ENCODE measurements at regions not wholly inside any gene's neighbourhood (a gene's known extent, or its start where the extent isn't known, plus 50 kb on each side); places are given as distances from the start of the nearest gene placed in this dataset.

GRCh38 chr5:9720361-9720760 is 90.2 kb upstream of the TAS2R1 start:
- TF ChIP-seq GATA3 (IDR thresholded peaks at IDR 0.05; ENCODE audit: borderline replicate concordance) (no peak), EP300 (IDR thresholded peaks at IDR 0.05) (no peak), CTCF (IDR thresholded peaks at IDR 0.05) (no peak), BHLHE40 (IDR thresholded peaks at IDR 0.05; ENCODE audit: low read depth, low read length) (no peak)
